ENCODE measurements at regions not wholly inside any gene's neighbourhood (a gene's known extent, or its start where the extent isn't known, plus 50 kb on each side); places are given as distances from the start of the nearest gene placed in this dataset.

- TF ChIP-seq EZH2 (IDR thresholded peaks at IDR 0.05; ENCODE audit: low read depth) (no peak), CTCF (conservative IDR thresholded peaks at IDR 0.05) (no peak)
- intact Hi-C loops (cut with micrococcal nuclease; ENCODE audit: unreplicated experiment), result no loop called here
- Histone ChIP-seq H2AFZ (no peak overlapping the region), H3K27ac (no peak overlapping the region), H3F3A (ENCODE audit: insufficient read depth, low read depth) (no peaks in the 10 kb centered on the region), H3K9me2 (ENCODE audit: insufficient read depth) (no peaks in the 10 kb centered on the region), H3K79me2 (ENCODE audit: low read depth) (no peaks in the 10 kb centered on the region), H3K4me2 (no peak overlapping the region), H3K4me1 (replicated peaks; ENCODE audit: insufficient read depth) (no peaks in the 10 kb centered on the region), H3K27me3 (ENCODE audit: insufficient read depth, low read depth) (no peaks in the 10 kb centered on the region), H3K9me3 (ENCODE audit: insufficient read depth, low read depth) (no peaks in the 10 kb centered on the region), H4K20me1 (ENCODE audit: insufficient read depth) (no peaks in the 10 kb centered on the region), H3K36me3 (ENCODE audit: low read depth) (no peaks in the 10 kb centered on the region), H3K4me3 (no peak overlapping the region)
- POLR2A ChIA-PET (ENCODE audit: unreplicated experiment), result no interaction called here
- CTCF ChIA-PET, result no interaction called here
- no peak for DNase-seq
- BruUV-seq (replicated peaks), result no TSS peak
These were observed 366.8 kb upstream of the KHDRBS2 start for GRCh38 chr6:62652692-62653328.

- Histone ChIP-seq H3K79me2 (ENCODE audit: low read depth) (no peaks in the 10 kb centered on the region), H2AFZ (no peak overlapping the region), H4K20me1 (ENCODE audit: insufficient read depth) (no peaks in the 10 kb centered on the region), H3K36me3 (ENCODE audit: low read depth) (no peaks in the 10 kb centered on the region), H3K4me2 (no peak overlapping the region), H3K4me1 (replicated peaks; ENCODE audit: insufficient read depth) (no peaks in the 10 kb centered on the region), H3K27ac (no peak overlapping the region), H3K9me2 (ENCODE audit: insufficient read depth) (no peaks in the 10 kb centered on the region), H3K9me3 (ENCODE audit: insufficient read depth, low read depth) (no peaks in the 10 kb centered on the region; the same call in 1 of the 2 replicates), H3K27me3 (ENCODE audit: insufficient read depth, low read depth) (no peaks in the 10 kb centered on the region), H3K4me3 (no peak overlapping the region), H3F3A (ENCODE audit: insufficient read depth, low read depth) (no peaks in the 10 kb centered on the region)
- no peak for TF ChIP-seq CTCF (conservative IDR thresholded peaks at IDR 0.05)
- no peak for TF ChIP-seq EZH2 (IDR thresholded peaks at IDR 0.05; ENCODE audit: low read depth)
- no TSS peak for BruUV-seq (replicated peaks)
- ChIA-PET POLR2A (ENCODE audit: unreplicated experiment) (no interaction called here), CTCF (no interaction called here)
- intact Hi-C loops (cut with micrococcal nuclease; ENCODE audit: unreplicated experiment), result no loop called here
- no peak for DNase-seq
These were observed 359.2 kb upstream of the KHDRBS2 start for GRCh38 chr6:62645274-62645673.

- BruUV-seq (replicated peaks), result no TSS peak
- no peaks in the 10 kb centered on the region for H3K27me3 ChIP-seq (ENCODE audit: insufficient read depth, low read depth)
- ChIA-PET CTCF (no interaction called here), POLR2A (ENCODE audit: unreplicated experiment) (no interaction called here)
- H2AFZ ChIP-seq, result no peak overlapping the region
- H4K20me1 ChIP-seq (ENCODE audit: insufficient read depth), result no peaks in the 10 kb centered on the region
- no peaks in the 10 kb centered on the region for H3K9me2 ChIP-seq (ENCODE audit: insufficient read depth)
- no peak overlapping the region for H3K27ac ChIP-seq
- TF ChIP-seq EZH2 (IDR thresholded peaks at IDR 0.05; ENCODE audit: low read depth) (no peak), CTCF (conservative IDR thresholded peaks at IDR 0.05) (no peak)
- intact Hi-C loops (cut with micrococcal nuclease; ENCODE audit: unreplicated experiment), result no loop called here
- no peak for DNase-seq
- no peaks in the 10 kb centered on the region; the same call in 1 of the 2 replicates for H3F3A ChIP-seq (ENCODE audit: insufficient read depth, low read depth)
- H3K4me3 ChIP-seq, result no peak overlapping the region
- H3K9me3 ChIP-seq (ENCODE audit: insufficient read depth, low read depth), result no peaks in the 10 kb centered on the region; the same call in 1 of the 2 replicates
- no peaks in the 10 kb centered on the region for H3K79me2 ChIP-seq (ENCODE audit: low read depth)
- H3K4me1 ChIP-seq (replicated peaks; ENCODE audit: insufficient read depth), result no peaks in the 10 kb centered on the region
- no peaks in the 10 kb centered on the region for H3K36me3 ChIP-seq (ENCODE audit: low read depth)
- no peak overlapping the region for H3K4me2 ChIP-seq
These were observed 354.7 kb upstream of the KHDRBS2 start for GRCh38 chr6:62640749-62641148.
